Thoracic aorta (tissue), 2 donors: ENCODE measurements at regions not wholly inside any gene's neighbourhood (a gene's known extent, or its start where the extent isn't known, plus 50 kb on each side); places are given as distances from the start of the nearest gene placed in this dataset.
A peak's percentile ranks its signal among the peaks of the same experiment; 100 is the strongest.

Source experiments
- ATAC-seq: fragments of 150-250 bp; one replicate; pipeline ENCODE4 v1.8.0; 2017; ENCODE audit warnings: low read depth; ENCODE audit not compliant: insufficient number of reproducible peaks, low FRiP score
- DNase-seq: peaks from one replicate; pipeline ENCODE4 v3.0.0-alpha.2; 2020; ENCODE audit warnings: low spot score
- H3K27ac ChIP-seq, 2 donors: fragments of 200-600 bp; sonication (generic); 1 replicate in 1 of 2; 2 replicates in 1 of 2; pipeline ENCODE4 v1.5.1; 2016; ENCODE audit warnings: mild to moderate bottlenecking in 2 of 2, moderate library complexity in 2 of 2
- H3K27me3 ChIP-seq: fragments of 200-600 bp; sonication (generic); replicated peaks from 2 replicates; pipeline ENCODE4 v1.6.0; 2016; ENCODE audit warnings: mild to moderate bottlenecking; ENCODE audit not compliant: insufficient read depth
- H3K36me3 ChIP-seq: fragments of 200-600 bp; sonication (generic); one replicate; pipeline ENCODE4 v1.5.1; 2016
- H3K4me1 ChIP-seq, 2 donors: fragments of 200-600 bp; sonication (generic); 1 replicate in 1 of 2; 2 replicates in 1 of 2; pipeline versions ENCODE4 v1.5.1 to v1.6.0; 2016; ENCODE audit warnings: low read depth in 2 of 2, mild to moderate bottlenecking in 1 of 2; ENCODE audit not compliant: control insufficient read depth in 1 of 2
- H3K4me3 ChIP-seq: fragments of 200-600 bp; sonication (generic); 2 replicates; pipeline ENCODE4 v1.5.1; 2016; ENCODE audit warnings: mild to moderate bottlenecking
- H3K9me3 ChIP-seq: fragments of 200-600 bp; sonication (generic); 2 replicates; pipeline ENCODE4 v1.5.1; 2016
- TF ChIP-seq, protein P1 (sequence below): fragments of 200-600 bp; sonication (generic); IDR thresholded peaks from one replicate; pipeline ENCODE4 v1.5.1; 2019; ENCODE audit warnings: antibody characterized with exemption

DNA sequence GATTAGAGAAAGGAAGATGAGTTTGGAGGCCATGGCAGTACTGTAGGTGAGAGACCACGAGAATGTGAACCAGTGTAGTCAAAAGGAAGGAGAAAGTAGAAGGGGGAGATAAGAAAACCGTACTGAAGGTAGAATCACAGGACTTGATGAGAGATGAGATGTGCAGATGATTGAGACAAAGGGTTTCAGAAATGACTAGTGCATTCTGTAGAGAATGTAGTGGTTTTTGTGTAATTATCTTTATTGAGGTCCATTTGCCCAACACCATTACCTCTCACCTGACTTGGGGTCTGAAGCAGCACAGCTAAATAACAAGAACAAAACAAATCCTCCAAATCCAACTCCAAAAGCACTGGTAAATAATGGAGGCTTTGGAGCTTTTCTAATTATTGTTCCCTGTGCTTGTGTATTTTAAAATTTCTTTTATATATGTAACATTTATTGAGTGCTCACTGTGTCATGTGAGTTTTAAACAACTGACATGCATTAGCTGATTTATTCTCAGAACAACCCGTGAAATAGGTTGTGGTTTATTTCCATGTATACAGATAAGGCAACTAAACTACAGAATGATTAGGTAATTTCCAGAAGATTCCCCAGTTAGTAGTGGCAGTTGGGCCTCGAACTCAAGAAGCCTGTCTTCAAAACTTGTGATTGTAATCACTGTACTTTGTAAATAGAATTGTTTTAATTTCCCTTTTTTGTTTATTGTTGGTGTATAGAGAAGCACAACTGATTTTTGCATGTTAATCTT lies 390.0 kb downstream of the AEBP2 start:
- H3K36me3 ChIP-seq = no peaks in the 10 kb centered on the region
- no peaks in the 10 kb centered on the region for H3K27me3 ChIP-seq
- DNase-seq (no peak), ATAC-seq (no peak)
- H3K27ac ChIP-seq = no peak overlapping the region
- no peak overlapping the region for H3K4me3 ChIP-seq
- no peaks in the 10 kb centered on the region for H3K9me3 ChIP-seq
- TF ChIP-seq, protein P1, sequence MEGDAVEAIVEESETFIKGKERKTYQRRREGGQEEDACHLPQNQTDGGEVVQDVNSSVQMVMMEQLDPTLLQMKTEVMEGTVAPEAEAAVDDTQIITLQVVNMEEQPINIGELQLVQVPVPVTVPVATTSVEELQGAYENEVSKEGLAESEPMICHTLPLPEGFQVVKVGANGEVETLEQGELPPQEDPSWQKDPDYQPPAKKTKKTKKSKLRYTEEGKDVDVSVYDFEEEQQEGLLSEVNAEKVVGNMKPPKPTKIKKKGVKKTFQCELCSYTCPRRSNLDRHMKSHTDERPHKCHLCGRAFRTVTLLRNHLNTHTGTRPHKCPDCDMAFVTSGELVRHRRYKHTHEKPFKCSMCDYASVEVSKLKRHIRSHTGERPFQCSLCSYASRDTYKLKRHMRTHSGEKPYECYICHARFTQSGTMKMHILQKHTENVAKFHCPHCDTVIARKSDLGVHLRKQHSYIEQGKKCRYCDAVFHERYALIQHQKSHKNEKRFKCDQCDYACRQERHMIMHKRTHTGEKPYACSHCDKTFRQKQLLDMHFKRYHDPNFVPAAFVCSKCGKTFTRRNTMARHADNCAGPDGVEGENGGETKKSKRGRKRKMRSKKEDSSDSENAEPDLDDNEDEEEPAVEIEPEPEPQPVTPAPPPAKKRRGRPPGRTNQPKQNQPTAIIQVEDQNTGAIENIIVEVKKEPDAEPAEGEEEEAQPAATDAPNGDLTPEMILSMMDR = no peak
- H3K4me1 ChIP-seq = peaks cover 0 to 44% of the 10 kb centered on the region in 2 donors

DNA sequence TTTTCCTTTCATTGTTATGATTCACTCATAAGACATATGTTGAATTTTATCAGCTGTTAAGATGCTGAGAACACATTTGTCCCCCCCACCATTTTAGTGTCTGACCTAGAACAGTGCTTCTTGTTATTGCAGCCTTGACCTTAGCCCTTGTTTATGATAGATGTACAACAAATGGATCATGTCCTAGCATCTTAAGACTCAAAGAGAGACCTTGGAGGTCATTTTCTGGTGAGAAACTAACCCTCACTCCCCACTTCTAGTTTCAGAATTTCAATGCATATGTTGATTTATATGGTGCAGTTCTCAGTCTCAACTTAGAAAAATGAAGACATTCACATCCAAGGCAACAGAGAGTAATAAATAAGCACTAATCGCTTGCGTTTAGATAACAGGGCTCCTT lies 391.2 kb downstream of the AEBP2 start:
- H3K4me1 ChIP-seq = peaks cover 0 to 41% of the 10 kb centered on the region in 2 donors
- DNase-seq = no peak
- ATAC-seq = no peak
- TF ChIP-seq, protein P1 = no peak
- no peak overlapping the region for H3K27ac ChIP-seq
- no peaks in the 10 kb centered on the region for H3K36me3 ChIP-seq
- no peaks in the 10 kb centered on the region for H3K27me3 ChIP-seq
- no peak overlapping the region for H3K4me3 ChIP-seq
- H3K9me3 ChIP-seq = no peaks in the 10 kb centered on the region

DNA sequence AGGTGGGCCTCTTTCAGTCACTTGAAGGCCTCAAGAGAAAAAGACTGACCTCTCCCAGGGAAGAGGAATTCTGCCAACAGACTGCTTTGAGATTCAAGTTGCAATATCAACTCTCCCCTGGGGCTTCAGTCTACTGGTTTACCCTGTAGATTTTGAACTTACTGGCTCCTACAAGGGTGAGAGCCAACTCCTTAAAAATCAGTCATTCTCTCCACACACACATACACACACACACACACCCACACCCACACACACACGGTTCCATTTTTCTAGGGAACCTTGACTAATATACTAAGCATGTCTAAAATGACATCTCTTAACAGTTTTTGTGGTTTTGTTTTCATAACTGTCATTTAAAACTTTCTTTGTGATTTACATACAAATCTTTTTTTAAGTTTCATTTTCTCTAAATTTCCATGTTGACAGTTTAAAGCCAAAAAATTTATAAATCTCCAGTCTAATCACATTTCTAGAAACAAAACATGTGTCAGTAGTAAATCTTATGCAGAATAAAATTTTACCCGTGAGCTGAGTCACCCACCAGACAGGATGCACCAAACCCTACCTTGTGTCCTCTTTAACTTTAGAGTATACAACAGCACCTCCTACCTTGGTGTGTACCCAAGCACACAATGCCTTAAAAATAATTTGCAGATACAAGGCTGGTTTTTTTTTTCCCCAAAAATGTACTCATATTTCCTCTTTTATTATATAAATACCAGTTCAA lies 394.6 kb downstream of the AEBP2 start:
- no peaks in the 10 kb centered on the region for H3K9me3 ChIP-seq
- H3K4me1 ChIP-seq = peaks cover 0 to 48% of the 10 kb centered on the region in 2 donors
- H3K36me3 ChIP-seq = no peaks in the 10 kb centered on the region
- H3K27me3 ChIP-seq = no peaks in the 10 kb centered on the region
- no peak for ATAC-seq
- no peak overlapping the region for H3K4me3 ChIP-seq
- peak overlapping the region; percentile 64 to 67 for H3K27ac ChIP-seq
- DNase-seq = no peak
- TF ChIP-seq, protein P1 = no peak

DNA sequence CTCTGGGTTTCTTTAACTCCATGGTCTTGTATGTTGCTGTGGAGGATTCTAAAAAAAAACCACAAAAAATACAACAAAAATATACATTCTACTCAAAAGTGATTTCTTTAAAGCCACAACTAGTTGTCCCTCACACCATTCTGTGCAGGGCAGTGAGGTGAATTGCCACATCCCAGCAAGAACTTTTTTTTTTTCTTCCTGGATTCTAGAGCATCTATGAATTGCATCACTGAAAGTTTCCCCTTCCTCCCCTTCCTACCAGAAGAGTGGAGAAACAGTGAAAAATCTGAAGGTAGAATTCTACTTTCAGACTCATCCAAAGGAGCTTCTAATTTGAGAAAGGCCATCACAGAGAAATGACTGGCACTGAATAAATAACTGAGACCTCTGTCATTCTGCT lies 395.3 kb downstream of the AEBP2 start:
- Histone ChIP-seq H3K4me1 (peaks cover 0 to 51% of the 10 kb centered on the region in 2 donors), H3K9me3 (no peaks in the 10 kb centered on the region), H3K27ac (peak overlapping the region; percentile 64 to 67), H3K4me3 (no peak overlapping the region), H3K36me3 (no peaks in the 10 kb centered on the region), H3K27me3 (no peaks in the 10 kb centered on the region)
- DNase-seq (no peak), ATAC-seq (no peak)
- TF ChIP-seq, protein P1 = no peak

DNA sequence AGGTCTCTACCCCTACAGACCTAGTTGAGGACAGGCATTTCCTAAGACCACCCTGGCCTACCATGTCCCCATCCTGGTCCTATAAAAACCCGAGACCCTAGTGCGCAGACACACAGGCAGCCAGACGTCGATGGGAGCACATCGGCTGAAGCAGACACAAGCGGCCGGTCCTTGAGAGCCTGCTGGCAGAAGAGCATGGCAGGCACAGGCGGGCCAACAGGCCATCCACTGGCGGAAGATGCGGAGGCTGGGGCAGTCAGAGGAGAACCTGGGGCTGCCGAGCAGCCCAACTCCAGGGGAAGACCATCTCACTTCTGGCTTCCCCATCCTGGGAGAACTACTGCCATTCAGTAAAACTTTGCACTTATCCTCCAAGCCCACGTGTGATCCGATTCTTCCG lies 396.8 kb downstream of the AEBP2 start:
- DNase-seq (no peak), ATAC-seq (no peak)
- Histone ChIP-seq H3K4me3 (no peak overlapping the region), H3K4me1 (peaks cover 0 to 57% of the 10 kb centered on the region in 2 donors), H3K27ac (no peak overlapping the region), H3K36me3 (no peaks in the 10 kb centered on the region), H3K9me3 (no peaks in the 10 kb centered on the region), H3K27me3 (no peaks in the 10 kb centered on the region)
- TF ChIP-seq, protein P1 = no peak
